ENCODE measurements at regions not wholly inside any gene's neighbourhood (a gene's known extent, or its start where the extent isn't known, plus 50 kb on each side); places are given as distances from the start of the nearest gene placed in this dataset.

DNA sequence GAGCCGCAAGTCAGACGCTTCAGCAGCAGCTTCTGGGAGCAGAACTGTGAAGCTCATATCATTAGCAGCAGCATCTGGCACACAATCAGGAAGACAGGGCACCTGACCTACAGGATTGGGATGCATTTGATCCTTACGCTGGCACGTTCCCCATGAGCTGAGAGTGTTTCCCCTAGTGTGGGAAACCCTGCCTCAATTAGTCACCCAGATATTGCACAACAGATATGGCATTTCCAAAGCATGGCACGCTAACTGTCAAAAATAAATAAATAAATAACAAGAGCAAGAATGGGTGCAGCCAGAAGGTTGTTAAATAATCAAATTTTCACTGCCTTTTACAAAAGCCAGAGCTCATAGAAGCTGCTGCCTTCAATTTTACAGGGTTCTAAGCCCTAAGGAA lies 189.6 kb upstream of the THBS1 start:
- DNase-seq (ENCODE audit: low read depth in 1 of 2, low spot score in 2 of 2) (no peak), FAIRE-seq (no peak)
- CTCF ChIA-PET (ENCODE audit: partially characterized antibody) = interaction anchor here (1.1 kb wide), 2 partner anchors 8 to 11 kb away, joined by 3 to 4 read pairs; no protein-coding TSS in a partner anchor
- no peak overlapping the region for H3K56ac ChIP-seq (replicated peaks; ENCODE audit: insufficient read length, low read depth, low read length)
- H3K9me3 ChIP-seq (ENCODE audit: insufficient read depth in 2 of 2, low read depth in 1 of 2, low read length in 1 of 2) = no peaks in the 10 kb centered on the region
- H2BK12ac ChIP-seq (ENCODE audit: low read depth, low read length) = no peak overlapping the region; the same call in 1 of the 2 replicates
- H2AK5ac ChIP-seq (ENCODE audit: low read depth, low read length) = no peak overlapping the region
- no peak overlapping the region for H3K23ac ChIP-seq (ENCODE audit: insufficient read length)
- H4K8ac ChIP-seq (ENCODE audit: extremely low read depth, insufficient read depth, low read length) = no peak overlapping the region
- no peaks in the 10 kb centered on the region for H3K23me2 ChIP-seq (ENCODE audit: low read depth, low read length)
- no peak overlapping the region for H2BK20ac ChIP-seq (ENCODE audit: low read length)
- no peaks in the 10 kb centered on the region for H3K79me1 ChIP-seq (ENCODE audit: low read depth, low read length)
- no peak overlapping the region for H3K4me3 ChIP-seq (ENCODE audit: extremely low read depth in 1 of 4, insufficient read depth in 2 of 4, low read depth in 3 of 4, low read length in 4 of 4)
- no peaks in the 10 kb centered on the region for H3K36me3 ChIP-seq (ENCODE audit: control insufficient read depth in 2 of 4, insufficient read depth in 4 of 4, low read length in 3 of 4)
- H3K27me3 ChIP-seq (replicated peaks in 1 of 4; ENCODE audit: control insufficient read depth in 3 of 4, extremely low read depth in 1 of 4, insufficient read depth in 3 of 4, low read length in 3 of 4) = no peaks in the 10 kb centered on the region
- H3K4me1 ChIP-seq (replicated peaks in 1 of 4; ENCODE audit: control insufficient read depth in 3 of 4, insufficient read depth in 4 of 4, low read length in 3 of 4) = no peaks in the 10 kb centered on the region
- no peak overlapping the region for H3K4ac ChIP-seq (replicated peaks; ENCODE audit: insufficient read length, low read depth, low read length)
- 83% methylated on average over 5 of the region's 5 CpGs; no CpG with 5 or more reads in 1 of the 2 experiments for WGBS, 2 experiments (ENCODE audit: extremely low coverage in 1 of 2, insufficient coverage in 1 of 2, insufficient read length in 1 of 2, insufficient replicate concordance in 2 of 2, low coverage in 1 of 2, low lambda C conversion rate in 2 of 2, missing lambda C conversion rate in 1 of 2)
- H3K27ac ChIP-seq (ENCODE audit: low read depth, low read length) = no peak overlapping the region
- H2AFZ ChIP-seq (ENCODE audit: low read length) = no peak overlapping the region
- no peak overlapping the region for H2BK120ac ChIP-seq (replicated peaks; ENCODE audit: low read depth, low read length)
- H4K20me1 ChIP-seq (replicated peaks in 1 of 2; ENCODE audit: control insufficient read depth in 1 of 2, insufficient read depth in 2 of 2, low read length in 2 of 2) = no peaks in the 10 kb centered on the region
- no peak overlapping the region for H4K5ac ChIP-seq (ENCODE audit: insufficient read length, low read depth, low read length)
- no peak overlapping the region for H2BK5ac ChIP-seq (ENCODE audit: low read depth, low read length)
- H4K91ac ChIP-seq (replicated peaks; ENCODE audit: insufficient read length, low read length) = no peak overlapping the region
- H3K9ac ChIP-seq (replicated peaks in 1 of 4; ENCODE audit: extremely low read depth in 1 of 4, low read depth in 3 of 4, low read length in 3 of 4) = no peak overlapping the region
- POLR2A ChIA-PET (ENCODE audit: partially characterized antibody) = no interaction called here
- no peak overlapping the region for H3K4me2 ChIP-seq (ENCODE audit: insufficient read depth in 1 of 2, low read depth in 2 of 2, low read length in 2 of 2)
- no peaks in the 10 kb centered on the region for H3K79me2 ChIP-seq (ENCODE audit: control insufficient read depth in 1 of 2, insufficient read depth in 2 of 2, low read length in 2 of 2)
- no peak overlapping the region for H3K18ac ChIP-seq (ENCODE audit: extremely low read depth, low read length)
- no peak overlapping the region for H3K14ac ChIP-seq (ENCODE audit: insufficient read length)
- H2BK15ac ChIP-seq (ENCODE audit: low read length) = no peak overlapping the region
- no peak for TF ChIP-seq TCF12 (IDR thresholded peaks at IDR 0.05; ENCODE audit: low read depth, low read length)
- no peak for TF ChIP-seq BCL11A (IDR thresholded peaks at IDR 0.05; ENCODE audit: low read depth in 2 of 2, low read length in 2 of 2)
- TF ChIP-seq NANOG (IDR thresholded peaks at IDR 0.05; ENCODE audit: insufficient read depth, low read depth, low read length, poor library complexity, severe bottlenecking) = no peak
- no peak for TF ChIP-seq SUZ12 (IDR thresholded peaks at IDR 0.05; ENCODE audit: low read length)
- no peak for TF ChIP-seq RXRA (IDR thresholded peaks at IDR 0.05; ENCODE audit: insufficient read depth, low read depth, low read length)
- TF ChIP-seq POLR2AphosphoS5 (IDR thresholded peaks at IDR 0.05; ENCODE audit: low read depth, low read length) = no peak
- no peak for TF ChIP-seq KDM5A (IDR thresholded peaks at IDR 0.05; ENCODE audit: low read length)
- no peak for TF ChIP-seq GABPA (IDR thresholded peaks at IDR 0.05; ENCODE audit: borderline replicate concordance, insufficient read depth, low read length)
- TF ChIP-seq TAF1 (IDR thresholded peaks at IDR 0.05; ENCODE audit: low read depth, low read length) = no peak
- TF ChIP-seq ASH2L (IDR thresholded peaks at IDR 0.05; ENCODE audit: low read length) = no peak
- TF ChIP-seq SIN3A (conservative IDR thresholded peaks at IDR 0.05 in 1 of 2, IDR thresholded peaks at IDR 0.05 in 1 of 2; ENCODE audit: low read depth in 1 of 2, low read length in 2 of 2) = no peak
- no peak for TF ChIP-seq SAP30 (IDR thresholded peaks at IDR 0.05; ENCODE audit: insufficient read depth, insufficient replicate concordance, low read length)
- TF ChIP-seq RBBP5 (IDR thresholded peaks at IDR 0.05; ENCODE audit: borderline replicate concordance, low read depth, low read length) = no peak
- TF ChIP-seq GTF2F1 (IDR thresholded peaks at IDR 0.05; ENCODE audit: borderline replicate concordance, low read depth, low read length) = no peak
- TF ChIP-seq TAF7 (optimal IDR thresholded peaks at IDR 0.05; ENCODE audit: borderline replicate concordance, low read depth, low read length) = no peak
